NCI-H1105 treated with DMSO at 0.1 percent for 48 hours (cell line): ENCODE measurements at regions not wholly inside any gene's neighbourhood (a gene's known extent, or its start where the extent isn't known, plus 50 kb on each side); places are given as distances from the start of the nearest gene placed in this dataset.

Experiments used
- DNase-seq: peaks from one replicate; lab custom pipeline; 2025; lab: John Stamatoyannopoulos, UW

DNA sequence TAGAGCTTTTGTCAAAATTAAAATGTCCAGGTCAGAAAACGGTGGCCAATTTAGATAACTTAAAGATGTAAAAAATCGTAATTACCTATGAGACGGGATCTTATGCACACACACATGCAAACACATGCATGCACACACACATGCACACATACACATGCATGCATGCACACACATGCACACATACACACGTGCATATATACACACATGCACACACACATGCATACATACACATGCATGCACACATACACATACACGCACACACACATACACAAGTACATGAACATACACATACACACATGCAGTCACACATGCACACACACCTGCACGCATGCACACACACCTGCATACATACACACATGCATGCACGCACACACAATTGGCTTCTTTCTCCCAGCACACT, 362.0 kb downstream of the IRX1 start:
- DNase-seq: no peak

DNA sequence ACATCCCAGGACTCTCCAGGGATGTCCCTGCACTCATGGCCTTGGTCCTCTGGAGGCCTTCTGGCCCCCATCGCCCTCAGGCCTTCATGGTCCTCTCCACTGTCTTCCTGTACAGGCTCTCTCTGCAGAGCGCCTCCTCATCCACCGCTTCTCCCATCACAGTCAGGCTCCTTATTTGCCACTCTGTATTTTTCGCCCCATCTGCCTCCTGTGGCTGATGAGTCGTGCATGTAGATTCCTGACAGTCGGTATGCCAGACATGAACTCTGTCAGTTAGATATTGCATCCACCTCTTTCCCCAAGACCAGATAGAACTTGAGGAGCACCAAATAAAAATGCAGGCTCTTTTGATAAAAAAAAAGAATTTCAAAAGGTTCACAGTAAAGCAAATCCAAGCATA, 362.8 kb downstream of the IRX1 start:
- no peak for DNase-seq

DNA sequence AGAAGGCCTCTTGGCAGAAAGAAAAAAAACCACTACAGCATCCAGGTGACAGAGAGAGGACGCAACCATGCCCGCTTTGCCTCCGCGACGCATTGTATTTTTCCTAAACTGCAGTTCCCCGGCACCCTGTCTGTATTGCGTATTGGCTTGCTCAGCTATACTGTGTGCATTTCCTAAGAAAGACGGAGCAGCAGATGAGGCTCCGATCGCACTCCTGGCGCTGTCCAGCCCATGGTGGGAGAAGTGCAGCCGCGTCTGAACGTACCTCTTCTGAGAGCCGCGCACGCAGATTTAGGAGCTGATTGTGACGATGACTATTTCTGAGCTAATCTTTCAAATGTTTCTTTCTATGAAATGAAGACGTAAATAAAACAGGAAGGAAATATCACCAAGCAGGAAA, 366.5 kb downstream of the IRX1 start:
- no peak for DNase-seq

DNA sequence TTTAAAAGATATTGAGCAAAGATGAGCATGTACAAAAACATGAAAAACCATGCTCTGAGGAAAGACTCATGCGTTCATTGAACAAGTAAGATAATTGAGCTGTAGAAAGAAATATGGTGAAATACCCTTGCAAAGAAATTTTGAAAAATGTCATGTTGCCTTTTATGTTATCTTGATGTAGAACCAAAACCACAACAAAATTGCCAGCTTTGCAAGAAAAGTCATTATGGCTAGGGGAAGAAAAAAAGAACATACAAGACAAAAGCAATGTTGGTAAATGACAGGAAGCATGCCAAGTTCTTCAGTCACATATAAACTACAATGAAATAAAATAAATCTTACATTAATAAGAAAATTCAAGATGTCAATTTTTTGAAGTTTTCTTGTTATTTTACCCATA, 368.0 kb downstream of the IRX1 start:
- DNase-seq: no peak

DNA sequence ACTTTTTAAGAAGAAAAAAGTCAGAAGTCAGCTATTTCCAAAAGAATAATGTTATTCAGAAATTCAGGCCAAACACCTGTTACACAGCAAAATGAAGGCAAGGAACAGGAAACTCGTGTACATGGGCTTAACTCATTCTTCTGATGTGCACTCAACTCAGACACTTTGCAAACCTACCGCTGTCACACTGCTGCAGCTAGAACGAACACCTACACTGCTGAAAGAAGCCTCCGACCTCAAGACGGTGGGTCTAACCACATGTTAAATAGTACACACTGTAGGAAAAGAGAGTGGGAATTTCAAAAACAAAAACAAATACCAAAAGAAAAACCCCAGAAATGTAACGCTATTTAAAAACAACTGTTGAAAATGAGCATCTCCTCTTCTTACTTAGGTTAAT, 384.5 kb downstream of the IRX1 start:
- DNase-seq: no peak

DNA sequence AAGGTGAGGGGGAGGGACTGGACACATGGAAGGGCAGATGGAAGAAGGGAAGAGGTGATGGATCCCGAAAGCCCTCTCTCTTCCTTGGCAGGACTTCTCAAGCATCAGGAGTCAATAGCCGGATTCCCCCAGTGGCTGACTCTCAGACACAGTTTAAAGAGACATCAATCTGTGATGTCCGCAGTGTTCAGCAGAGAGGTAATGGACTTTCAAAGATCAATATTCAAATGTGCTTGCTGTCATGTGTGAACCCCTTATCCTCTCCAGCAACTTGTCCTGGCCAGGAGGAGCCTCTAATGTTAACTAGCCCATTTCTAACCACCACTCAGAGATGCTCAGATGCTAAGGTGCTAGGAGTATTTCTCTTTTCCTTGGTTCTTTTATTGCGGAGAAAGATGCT, 392.2 kb downstream of the IRX1 start:
- no peak for DNase-seq

DNA sequence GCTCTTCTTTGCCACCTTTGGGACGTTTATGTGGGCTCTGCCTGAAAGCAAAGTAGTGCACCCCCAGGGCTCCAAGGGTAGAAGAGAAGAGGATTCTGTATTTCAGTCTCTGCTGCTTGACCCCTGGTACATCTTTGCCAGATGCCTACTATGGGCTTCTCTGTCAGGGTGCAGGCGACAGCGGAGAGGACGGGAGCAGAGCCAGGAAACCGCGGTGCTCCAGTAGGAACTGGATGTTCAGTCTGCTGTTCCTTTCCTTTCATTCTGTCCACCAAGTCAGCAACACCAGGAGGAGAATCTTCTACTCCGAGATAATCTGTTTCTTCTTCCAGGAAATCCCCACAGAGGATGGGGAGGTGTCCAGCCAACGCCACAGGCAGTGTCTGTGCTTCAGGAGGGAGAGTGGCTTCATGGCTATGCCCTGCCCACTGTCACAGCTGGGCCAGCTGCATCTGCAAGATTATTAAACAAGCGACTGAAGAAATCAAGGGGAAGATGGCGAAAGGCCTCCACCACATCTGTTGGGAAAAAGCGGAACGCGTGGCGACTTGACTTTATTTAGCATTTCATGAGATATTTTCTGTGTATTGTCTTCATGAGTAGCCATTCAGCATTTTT, 398.3 kb downstream of the IRX1 start:
- no peak for DNase-seq

DNA sequence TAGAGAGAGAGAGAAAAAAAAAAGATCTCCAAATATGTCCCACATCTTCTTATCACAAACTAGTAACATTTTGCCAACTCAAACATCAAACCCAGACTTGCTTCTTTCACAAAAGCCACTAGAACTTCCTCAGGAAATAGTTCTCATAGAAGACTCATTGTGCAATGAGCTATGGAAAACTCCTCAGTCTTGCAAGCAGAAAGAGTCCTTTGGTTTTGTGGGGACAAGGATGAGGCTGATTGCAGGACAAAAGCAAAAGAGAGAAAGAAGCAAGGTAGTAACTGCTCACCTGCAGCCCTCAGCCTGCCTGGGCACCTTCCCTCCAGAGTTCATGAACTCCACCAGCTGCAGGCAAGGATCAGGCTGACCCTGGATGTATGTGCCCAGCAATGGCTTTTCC, 399.0 kb downstream of the IRX1 start:
- DNase-seq: no peak

DNA sequence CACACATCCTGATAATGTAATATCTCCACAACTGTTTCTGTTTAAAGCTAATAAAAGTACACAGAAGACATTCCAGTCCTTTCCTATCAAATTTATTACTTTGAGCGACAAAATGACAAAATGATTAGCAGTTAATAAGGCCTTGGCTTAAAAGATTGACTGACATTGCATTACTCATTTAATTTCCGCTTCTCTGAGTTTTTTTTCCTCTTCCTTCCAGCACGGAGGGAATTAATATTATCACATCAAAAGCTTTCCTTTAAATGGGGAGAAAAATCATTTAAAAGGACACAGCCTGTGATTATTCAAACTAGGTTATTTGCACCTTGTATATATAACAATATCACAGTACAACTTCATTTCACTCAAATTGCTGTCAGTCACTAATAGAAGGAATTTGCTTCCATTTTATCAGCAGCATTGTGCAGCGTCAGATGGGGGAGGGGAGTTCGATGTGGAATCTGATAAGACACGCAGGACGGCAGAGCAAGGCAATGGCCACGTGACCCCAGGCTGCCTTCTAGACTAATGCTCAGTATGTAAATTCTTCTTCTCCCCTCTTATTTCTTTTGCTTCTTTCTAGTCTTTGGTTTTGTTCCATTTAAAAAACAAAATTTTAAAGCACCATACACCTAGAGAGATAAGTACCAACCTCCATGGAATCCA, 400.5 kb downstream of the IRX1 start:
- no peak for DNase-seq

DNA sequence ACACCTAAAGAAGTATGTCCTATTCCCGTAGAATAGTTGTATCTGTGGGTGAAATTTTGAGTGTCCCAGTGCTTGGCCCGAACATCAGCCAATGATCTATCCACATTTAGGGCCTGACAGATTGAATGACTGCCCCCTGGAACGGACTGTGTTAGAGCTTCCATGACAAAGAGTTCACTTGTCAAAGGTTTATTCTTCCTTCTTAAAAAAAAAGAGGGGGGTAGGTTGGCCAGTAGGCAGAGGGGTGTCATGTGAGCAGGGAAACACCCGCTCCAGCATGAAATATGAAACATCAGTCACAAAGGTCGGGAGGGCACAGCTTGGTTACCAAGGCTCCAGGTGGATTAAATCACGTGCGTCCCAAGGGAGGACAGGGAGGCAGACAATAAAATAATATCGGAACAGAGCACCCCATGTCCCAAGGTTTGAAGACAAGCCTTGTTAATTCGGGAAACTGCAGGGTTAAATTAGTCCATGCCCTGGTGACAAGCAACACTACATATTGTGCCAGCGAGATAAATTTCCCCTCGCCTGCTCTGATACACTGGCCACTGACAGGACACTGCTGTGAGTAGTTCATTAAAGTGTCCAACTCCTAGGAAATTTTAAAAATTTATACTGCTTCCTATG, 401.2 kb downstream of the IRX1 start:
- no peak for DNase-seq

DNA sequence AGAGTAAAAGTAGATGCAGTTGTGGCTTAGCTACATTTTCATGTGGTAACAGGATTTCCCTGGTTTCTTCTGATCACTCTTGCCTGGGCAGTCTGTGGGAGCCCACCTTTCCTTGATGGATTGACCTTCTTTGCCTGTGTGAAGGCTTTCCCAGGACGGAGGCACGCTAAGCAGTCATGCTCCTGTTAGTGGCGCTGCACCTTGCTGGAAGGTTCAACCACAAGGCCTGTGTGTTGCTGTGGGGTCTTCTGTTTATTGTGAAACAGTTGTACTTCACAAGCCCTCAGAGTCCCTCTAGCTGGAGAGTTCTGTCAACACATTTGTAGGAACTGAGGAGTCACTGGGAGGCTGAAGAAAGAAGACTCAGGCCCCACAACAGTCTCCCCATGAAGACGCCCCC, 402.0 kb downstream of the IRX1 start:
- no peak for DNase-seq

DNA sequence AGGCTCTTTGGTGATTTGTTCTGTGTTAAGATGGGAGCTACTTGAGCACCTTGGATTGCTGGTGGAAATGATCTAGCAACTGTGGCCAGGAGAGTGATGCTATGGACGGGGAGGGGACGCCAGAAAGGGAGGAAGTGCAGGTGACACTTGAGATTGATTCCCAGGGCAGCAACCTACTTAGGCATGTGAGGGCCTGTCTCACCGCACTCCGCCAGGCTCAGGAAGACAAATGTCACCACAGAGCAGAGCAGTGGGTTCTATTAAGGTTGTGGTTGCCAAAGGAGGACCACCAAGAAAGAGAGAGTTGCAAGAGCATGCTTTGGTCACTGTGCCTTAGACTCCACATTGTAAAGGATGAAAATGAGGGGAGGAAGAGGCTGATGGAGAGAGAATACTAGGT, 404.3 kb downstream of the IRX1 start:
- DNase-seq: no peak

DNA sequence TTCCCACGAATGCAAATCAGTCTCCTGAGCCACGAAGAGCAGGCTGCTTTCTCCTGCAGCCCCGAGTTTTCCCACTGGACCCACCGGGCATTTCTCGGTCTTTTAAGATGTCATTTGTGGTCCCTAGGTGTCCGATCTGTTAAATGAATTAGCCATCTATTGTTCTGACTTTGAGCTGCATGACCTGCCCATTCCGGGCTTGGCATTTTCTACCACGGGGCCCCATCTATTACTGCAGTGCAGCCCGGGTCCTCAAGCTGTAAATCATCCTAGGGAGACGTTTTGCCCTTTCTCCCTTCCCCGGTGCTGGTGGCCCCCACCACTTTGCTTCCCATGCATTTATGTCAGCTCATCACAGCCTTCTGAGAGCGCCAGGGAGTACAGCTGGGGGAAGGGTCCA, 405.4 kb downstream of the IRX1 start:
- no peak for DNase-seq

DNA sequence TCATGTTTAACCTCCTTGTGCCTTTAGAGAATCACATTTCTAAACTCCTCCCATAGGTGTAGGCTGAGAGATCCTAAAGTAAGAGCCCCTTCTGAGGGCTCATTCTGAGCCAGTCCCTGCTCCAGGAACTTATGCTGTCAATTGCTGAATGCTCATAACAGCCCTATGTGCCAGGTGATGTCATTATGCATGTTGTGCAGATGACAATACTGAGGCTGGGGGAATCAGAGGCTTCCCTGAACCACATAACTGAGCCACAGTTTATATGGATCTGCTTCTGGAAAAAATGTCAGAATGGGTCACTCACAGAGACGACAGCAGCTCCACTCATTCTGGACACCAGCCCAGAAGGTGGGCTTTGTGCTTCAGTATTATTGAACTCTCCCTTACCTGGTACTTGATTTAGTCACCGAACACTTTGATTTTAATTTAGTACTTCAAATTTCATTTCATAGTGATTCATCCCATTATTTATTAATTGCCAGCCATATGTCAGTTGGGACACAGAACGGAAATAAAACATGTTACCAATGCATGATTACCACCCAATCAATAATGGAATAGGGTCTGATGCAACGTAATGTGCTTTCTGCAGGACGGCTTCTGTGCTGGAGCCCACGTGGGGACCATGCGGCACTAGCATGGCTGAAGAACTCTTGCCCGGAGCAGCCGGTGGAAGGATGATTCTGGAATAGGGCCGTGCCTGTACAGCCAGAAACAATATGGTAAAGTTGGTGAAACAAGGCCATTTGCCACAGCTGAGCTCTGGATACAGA, 406.3 kb downstream of the IRX1 start:
- DNase-seq: no peak

DNA sequence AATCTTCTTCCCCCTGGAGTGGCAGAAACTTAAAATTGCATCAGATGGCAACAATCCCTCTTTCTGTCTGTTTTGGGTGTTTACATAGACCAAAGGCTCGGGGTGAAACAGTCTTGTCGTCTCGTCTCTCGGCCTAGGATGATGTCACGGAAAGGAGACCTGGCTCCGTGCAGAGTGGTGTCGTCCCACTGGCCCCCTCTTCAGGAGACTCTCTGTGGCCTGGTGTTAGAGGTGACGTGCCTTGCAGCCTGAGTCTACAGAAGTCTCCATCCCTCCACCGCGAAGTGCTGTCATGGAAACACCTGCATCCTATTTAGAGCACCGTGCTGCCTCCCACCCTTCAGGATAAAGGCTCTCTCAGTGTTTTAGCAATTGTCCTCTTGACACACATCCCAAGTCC, 409.7 kb downstream of the IRX1 start:
- DNase-seq: no peak

DNA sequence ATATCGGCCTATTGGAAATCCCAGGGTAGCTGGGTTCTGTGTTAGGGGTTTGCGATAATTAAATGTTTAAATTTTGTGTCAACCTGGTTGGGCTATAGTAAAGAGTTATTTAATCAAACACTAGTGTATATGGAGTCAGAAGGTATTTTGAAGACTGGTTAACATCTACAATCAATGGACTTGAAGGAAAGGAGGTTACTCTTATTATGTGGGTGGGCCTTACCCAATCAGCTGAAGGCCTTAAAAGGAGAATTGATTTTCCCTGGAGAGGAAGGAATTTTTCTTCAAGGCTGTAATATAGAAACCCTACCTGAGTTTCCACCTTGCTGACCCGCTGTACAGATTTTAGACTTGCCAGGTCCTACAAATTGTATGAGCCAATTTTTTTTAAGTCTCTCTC, 411.4 kb downstream of the IRX1 start:
- DNase-seq: no peak

DNA sequence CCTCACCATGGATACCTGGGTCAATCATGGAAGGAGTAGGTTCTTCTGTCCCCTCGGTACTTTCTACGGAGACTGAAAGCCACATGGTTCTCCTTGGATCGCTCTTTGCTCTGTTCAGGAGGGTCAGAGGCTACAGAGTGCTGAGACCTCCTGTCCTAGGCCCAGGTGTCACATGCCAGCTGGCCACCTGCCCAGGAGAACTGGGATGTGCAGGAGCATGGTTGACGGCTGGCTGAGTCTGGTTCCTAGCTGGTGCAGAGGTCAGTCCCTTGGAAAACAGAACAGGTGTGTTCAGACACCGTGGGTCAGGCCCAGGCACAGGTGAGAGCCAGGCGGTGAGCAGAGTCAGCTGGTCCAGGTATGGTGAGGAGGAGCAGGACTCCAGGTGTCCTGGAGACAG, 416.3 kb downstream of the IRX1 start:
- DNase-seq: no peak

DNA sequence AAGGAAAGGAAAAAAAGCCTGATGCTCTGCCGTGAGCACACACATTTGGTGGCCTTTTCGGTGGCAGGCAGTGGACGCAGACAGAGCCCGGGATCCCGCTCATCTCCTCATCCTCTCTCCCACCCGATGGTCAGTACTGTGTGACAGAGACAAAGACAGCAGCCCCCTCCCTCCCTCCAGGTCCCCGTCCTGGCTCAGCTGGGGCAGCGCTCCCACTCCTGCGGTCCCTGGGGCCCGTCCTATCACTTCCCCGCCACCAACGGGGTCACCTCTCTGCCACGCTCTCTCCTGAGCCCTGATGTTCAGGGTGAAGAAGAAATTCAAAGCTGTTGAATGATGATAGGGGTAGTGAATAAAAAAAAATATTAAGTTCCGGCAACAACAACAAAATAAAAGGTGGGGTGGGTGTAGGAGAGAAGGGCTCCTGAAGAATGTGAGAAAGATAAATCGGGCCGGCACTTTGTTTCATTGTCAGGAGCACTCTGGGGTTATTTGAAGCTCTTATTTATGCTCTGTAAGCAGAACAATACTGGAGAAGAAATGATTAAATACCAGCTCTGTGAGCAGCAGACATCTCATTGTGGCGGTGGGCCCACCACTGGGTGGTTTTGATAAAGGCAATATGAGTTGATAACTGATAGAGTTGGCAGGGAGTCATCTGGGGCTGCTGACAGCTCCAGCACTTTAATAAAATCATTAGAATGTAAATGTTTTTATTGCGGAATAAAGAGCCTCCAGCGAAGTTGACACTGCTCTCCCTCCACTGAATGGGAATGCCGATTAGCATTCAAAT, 417.7 kb downstream of the IRX1 start:
- no peak for DNase-seq

DNA sequence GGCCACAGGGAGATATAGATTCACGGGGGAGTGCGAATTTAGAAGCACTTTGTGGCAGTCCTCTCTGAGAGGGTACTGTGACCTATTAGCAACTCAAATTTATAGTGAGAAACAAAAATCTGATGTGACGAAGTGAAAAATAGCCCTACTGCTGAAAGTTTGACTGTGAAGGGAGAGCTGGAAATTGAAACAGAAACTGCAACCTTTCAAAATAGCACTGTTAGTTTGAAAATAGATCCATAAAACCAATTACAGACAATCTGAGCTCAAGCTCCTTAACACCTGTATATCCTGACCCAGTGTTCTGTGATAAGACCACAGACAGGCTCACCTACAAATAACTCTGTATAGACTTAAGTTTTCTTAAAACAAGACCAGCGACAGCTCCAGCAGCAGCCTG, 420.1 kb downstream of the IRX1 start:
- no peak for DNase-seq

DNA sequence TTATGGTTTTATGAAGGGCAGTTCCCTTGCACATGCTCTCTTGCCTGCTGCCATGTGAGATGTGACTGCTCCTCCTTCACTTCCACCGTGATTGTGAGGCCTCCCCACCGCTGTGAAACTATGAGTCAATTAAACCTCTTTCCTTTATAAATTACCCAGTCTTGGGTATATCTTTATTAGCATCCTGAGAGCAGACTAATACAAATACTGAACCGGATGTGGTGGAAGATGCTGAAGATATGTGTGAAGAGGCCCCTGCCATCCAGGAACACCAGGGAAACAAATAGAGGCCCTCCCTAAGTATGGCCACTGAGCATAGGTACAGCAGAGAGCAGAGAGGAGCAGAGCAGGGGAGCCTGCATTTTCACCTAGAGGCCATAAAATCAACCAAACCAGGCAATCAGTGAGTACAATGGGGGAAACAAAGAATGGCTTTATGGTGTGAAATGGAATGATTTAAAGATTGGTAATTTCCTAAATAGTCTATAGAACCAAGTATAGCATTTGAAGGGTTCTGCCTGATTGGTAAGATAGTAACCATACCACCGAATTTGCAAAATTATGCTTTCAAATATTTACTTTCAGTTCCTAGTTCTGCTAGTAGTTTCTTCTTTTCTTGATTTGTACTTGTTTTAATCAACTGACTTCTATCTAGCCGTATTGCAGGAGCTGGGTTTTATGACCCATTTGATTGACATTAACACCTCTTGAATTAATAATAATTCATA, 421.6 kb downstream of the IRX1 start:
- no peak for DNase-seq

DNA sequence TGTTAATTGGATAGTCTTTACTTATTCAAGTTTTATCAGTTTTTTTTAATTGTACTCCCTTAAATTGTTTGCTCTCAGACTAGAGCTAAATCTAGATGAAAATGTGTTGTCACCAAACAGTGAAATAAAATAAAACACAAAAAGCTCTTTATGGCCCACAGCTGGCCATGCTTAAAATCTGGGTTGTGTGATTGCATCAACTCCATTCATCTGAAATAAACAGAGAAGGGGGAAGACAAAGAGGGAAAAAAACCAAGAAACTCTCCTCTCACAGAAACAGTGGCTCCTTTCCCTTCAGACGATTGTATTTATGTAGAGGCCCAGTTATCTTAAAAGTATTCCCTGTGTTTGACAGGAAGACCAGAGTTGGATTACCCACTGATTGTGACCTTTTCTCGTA, 422.4 kb downstream of the IRX1 start:
- no peak for DNase-seq
